ENCODE measurements at regions not wholly inside any gene's neighbourhood (a gene's known extent, or its start where the extent isn't known, plus 50 kb on each side); places are given as distances from the start of the nearest gene placed in this dataset.

- no peak for DNase-seq
- intact Hi-C loops (cut with DNase I) = no loop called here
These were observed 115.1 kb upstream of the REG3G start for GRCh38 chr2:78910376-78910775.

GRCh38 chr2:78913257-78913656 lies 112.2 kb upstream of the REG3G start:
- intact Hi-C loops (cut with DNase I) = no loop called here
- DNase-seq = no peak

GRCh38 chr2:78925258-78925657 lies 100.2 kb upstream of the REG3G start:
- intact Hi-C loops (cut with DNase I) = no loop called here
- no peak for DNase-seq

- no peak for DNase-seq
- intact Hi-C loops (cut with DNase I) = no loop called here
These were observed 97.0 kb upstream of the REG3G start for GRCh38 chr2:78928502-78928901.

- intact Hi-C loops (cut with DNase I) = no loop called here
- DNase-seq = no peak
These were observed 84.5 kb upstream of the REG3G start for GRCh38 chr2:78940998-78941397.

- intact Hi-C loops (cut with DNase I) = no loop called here
- no peak for DNase-seq
These were observed 83.8 kb upstream of the REG3G start for GRCh38 chr2:78941751-78942150.

GRCh38 chr2:78963881-78964280 lies 61.6 kb upstream of the REG3G start:
- no peak for DNase-seq
- intact Hi-C loops (cut with DNase I) = no loop called here

GRCh38 chr2:78967294-78967693 lies 58.2 kb upstream of the REG3G start:
- no peak for DNase-seq
- intact Hi-C loops (cut with DNase I) = no loop called here

GRCh38 chr2:78973630-78974029 lies 51.9 kb upstream of the REG3G start:
- no peak for DNase-seq
- intact Hi-C loops (cut with DNase I) = no loop called here

All from head of caudate nucleus (tissue), 42 donors.